ENCODE measurements at regions not wholly inside any gene's neighbourhood (a gene's known extent, or its start where the extent isn't known, plus 50 kb on each side); places are given as distances from the start of the nearest gene placed in this dataset.
A peak's percentile ranks its signal among the peaks of the same experiment; 100 is the strongest.

- no peaks in the 10 kb centered on the region for H3K36me3 ChIP-seq (ENCODE audit: insufficient read depth, low read length, poor library complexity, severe bottlenecking)
- no peak for DNase-seq (ENCODE audit: low spot score)
- H3K27me3 ChIP-seq (replicated peaks; ENCODE audit: insufficient read depth, low read depth, low read length, poor library complexity), result no peaks in the 10 kb centered on the region
- H3K27ac ChIP-seq (ENCODE audit: low read depth, low read length, poor library complexity, severe bottlenecking), result no peak overlapping the region
- no peak overlapping the region for H3K4me3 ChIP-seq (ENCODE audit: low read depth, low read length, poor library complexity, severe bottlenecking)
- intact Hi-C loops (cut with micrococcal nuclease; ENCODE audit: unreplicated experiment), result loop anchor here (5.0 kb wide), 1 partner anchor 998 kb away; no protein-coding TSS in a partner anchor
- BruUV-seq (replicated peaks), result no TSS peak
- ChIA-PET CTCF (interaction anchor here (1.0 to 2.1 kb wide), 4 partner anchors 999 to 1166 kb away, joined by 4 to 22 read pairs (median 10); no protein-coding TSS in a partner anchor), POLR2A (ENCODE audit: low non-redundant PET) (interaction anchor here (0.6 to 0.7 kb wide), 2 partner anchors 28 to 1141 kb away, joined by 4 to 33 read pairs; no protein-coding TSS in a partner anchor)
- H3K4me1 ChIP-seq (ENCODE audit: insufficient read depth, low read length, poor library complexity, severe bottlenecking), result peaks cover 23% of the 10 kb centered on the region
- H3K9me3 ChIP-seq (ENCODE audit: low read depth, low read length, poor library complexity, severe bottlenecking), result no peaks in the 10 kb centered on the region
- no peak for TF ChIP-seq CTCF (conservative IDR thresholded peaks at IDR 0.05; ENCODE audit: low read depth, low read length)
- no peak for TF ChIP-seq EZH2 (IDR thresholded peaks at IDR 0.05; ENCODE audit: borderline replicate concordance, low read depth, low read length, poor library complexity, severe bottlenecking)
These were observed 345.2 kb upstream of the ANKRD30A start for GRCh38 chr10:36780158-36780557.

- ChIA-PET CTCF (interaction anchor here (0.6 to 2.1 kb wide), 11 partner anchors 13 to 1659 kb away, joined by 3 to 22 read pairs (median 4); no protein-coding TSS in a partner anchor), POLR2A (ENCODE audit: low non-redundant PET) (interaction anchor here (0.6 to 0.7 kb wide), 2 partner anchors 28 to 1140 kb away, joined by 4 to 33 read pairs; no protein-coding TSS in a partner anchor)
- no peaks in the 10 kb centered on the region for H3K36me3 ChIP-seq (ENCODE audit: insufficient read depth, low read length, poor library complexity, severe bottlenecking)
- DNase-seq (ENCODE audit: low spot score), result peak; percentile 87
- H3K27me3 ChIP-seq (replicated peaks; ENCODE audit: insufficient read depth, low read depth, low read length, poor library complexity), result no peaks in the 10 kb centered on the region
- H3K4me1 ChIP-seq (ENCODE audit: insufficient read depth, low read length, poor library complexity, severe bottlenecking), result peaks cover 23% of the 10 kb centered on the region
- no peaks in the 10 kb centered on the region for H3K9me3 ChIP-seq (ENCODE audit: low read depth, low read length, poor library complexity, severe bottlenecking)
- no peak overlapping the region for H3K4me3 ChIP-seq (ENCODE audit: low read depth, low read length, poor library complexity, severe bottlenecking)
- intact Hi-C loops (cut with micrococcal nuclease; ENCODE audit: unreplicated experiment), result loop anchor here (1.0 to 10.0 kb wide), 6 partner anchors 52 to 1653 kb away; partner anchors contain the start of gene CREM
- peak; percentile 84 for TF ChIP-seq CTCF (conservative IDR thresholded peaks at IDR 0.05; ENCODE audit: low read depth, low read length)
- no peak for TF ChIP-seq EZH2 (IDR thresholded peaks at IDR 0.05; ENCODE audit: borderline replicate concordance, low read depth, low read length, poor library complexity, severe bottlenecking)
- H3K27ac ChIP-seq (ENCODE audit: low read depth, low read length, poor library complexity, severe bottlenecking), result no peak overlapping the region
- no TSS peak for BruUV-seq (replicated peaks)
These were observed 346.1 kb upstream of the ANKRD30A start for GRCh38 chr10:36779238-36779846.

- Histone ChIP-seq H3K27ac (ENCODE audit: low read depth, low read length, poor library complexity, severe bottlenecking) (no peak overlapping the region), H3K9me3 (ENCODE audit: low read depth, low read length, poor library complexity, severe bottlenecking) (no peaks in the 10 kb centered on the region), H3K4me1 (ENCODE audit: insufficient read depth, low read length, poor library complexity, severe bottlenecking) (peaks cover 23% of the 10 kb centered on the region), H3K36me3 (ENCODE audit: insufficient read depth, low read length, poor library complexity, severe bottlenecking) (no peaks in the 10 kb centered on the region), H3K4me3 (ENCODE audit: low read depth, low read length, poor library complexity, severe bottlenecking) (no peak overlapping the region), H3K27me3 (replicated peaks; ENCODE audit: insufficient read depth, low read depth, low read length, poor library complexity) (no peaks in the 10 kb centered on the region)
- no peak for DNase-seq (ENCODE audit: low spot score)
- CTCF ChIA-PET, result interaction anchor here (0.9 to 2.1 kb wide), 8 partner anchors 53 to 1659 kb away, joined by 3 to 22 read pairs (median 6); no protein-coding TSS in a partner anchor
- TF ChIP-seq CTCF (conservative IDR thresholded peaks at IDR 0.05; ENCODE audit: low read depth, low read length), result no peak
- TF ChIP-seq EZH2 (IDR thresholded peaks at IDR 0.05; ENCODE audit: borderline replicate concordance, low read depth, low read length, poor library complexity, severe bottlenecking), result no peak
- POLR2A ChIA-PET (ENCODE audit: low non-redundant PET), result no interaction called here
- no TSS peak for BruUV-seq (replicated peaks)
- intact Hi-C loops (cut with micrococcal nuclease; ENCODE audit: unreplicated experiment), result loop anchor here (1.0 to 10.0 kb wide), 6 partner anchors 51 to 1652 kb away; partner anchors contain the start of gene CREM
These were observed 346.7 kb upstream of the ANKRD30A start for GRCh38 chr10:36778651-36779050.

Data from A673 (cell line).